Peyer's patch (tissue), 4 donors: ENCODE measurements at regions not wholly inside any gene's neighbourhood (a gene's known extent, or its start where the extent isn't known, plus 50 kb on each side); places are given as distances from the start of the nearest gene placed in this dataset.

Experiments used
- CTCF ChIP-seq, 6 experiments: fragments of 450-650 bp in 4 of 6; fragments of 200-600 bp in 2 of 6; sonication (generic) in 1 of 6; IDR thresholded peaks; one replicate each; pipeline ENCODE4 v1.5.1; 2017 to 2019; ENCODE audit warnings: antibody characterized with exemption in 6 of 6, mild to moderate bottlenecking in 3 of 6, moderate library complexity in 1 of 6
- POLR2A ChIP-seq, 2 donors: fragments of 450-650 bp; IDR thresholded peaks; one replicate each; pipeline ENCODE4 v1.5.1; 2017; ENCODE audit warnings: antibody characterized with exemption in 2 of 2, mild to moderate bottlenecking in 2 of 2, moderate library complexity in 2 of 2

GRCh38 chr1:96076589-96076988, 645.0 kb upstream of the PTBP2 start:
- TF ChIP-seq CTCF (IDR thresholded peaks at IDR 0.05) (no peak), POLR2A (IDR thresholded peaks at IDR 0.05) (no peak)
